ENCODE measurements at regions not wholly inside any gene's neighbourhood (a gene's known extent, or its start where the extent isn't known, plus 50 kb on each side); places are given as distances from the start of the nearest gene placed in this dataset.
A peak's percentile ranks its signal among the peaks of the same experiment; 100 is the strongest.

DNA sequence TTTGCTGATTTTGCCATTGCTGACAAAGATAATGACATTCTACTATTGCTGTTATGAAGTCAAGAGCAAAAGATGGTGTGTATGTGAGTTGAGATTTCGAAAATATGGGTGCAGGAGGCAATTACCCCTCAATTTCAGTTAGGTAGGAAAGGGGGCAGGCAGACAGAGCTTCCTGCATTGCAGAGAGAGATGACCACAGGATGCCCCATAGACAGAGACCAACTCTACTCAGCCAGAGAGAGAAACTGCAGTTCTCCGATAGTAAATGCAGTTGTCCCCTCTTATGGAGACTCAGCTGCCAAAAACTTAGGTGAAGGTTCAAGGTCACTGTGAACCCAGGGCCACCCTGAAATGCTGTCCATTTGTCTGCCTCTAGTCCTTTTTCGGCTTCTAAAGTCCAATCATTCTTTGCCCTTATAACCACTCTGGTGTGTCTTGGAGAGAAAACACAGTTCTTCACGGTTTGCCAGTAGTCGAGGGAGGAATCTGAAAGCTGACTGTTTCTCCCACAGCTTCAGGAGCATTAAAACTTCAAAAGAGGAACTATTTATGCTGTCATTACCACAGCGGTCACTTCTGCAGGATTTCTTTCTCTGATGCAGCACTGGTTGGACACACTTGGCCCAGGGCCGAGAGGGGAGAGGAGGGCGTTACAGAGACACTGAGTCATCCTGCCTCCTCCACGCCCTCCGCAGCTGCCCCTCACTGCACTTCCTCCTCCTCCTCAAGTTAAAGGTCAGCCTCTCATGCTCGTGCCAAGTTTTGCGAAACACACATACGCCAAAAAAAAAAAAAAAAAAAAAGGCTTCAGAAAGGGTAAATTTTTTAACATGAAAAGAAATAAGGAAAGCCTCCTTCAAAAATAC is 264.3 kb downstream of the FOXO1 start:
- peak; percentile 85 for DNase-seq (ENCODE audit: low read depth)
- TF ChIP-seq, protein P1, sequence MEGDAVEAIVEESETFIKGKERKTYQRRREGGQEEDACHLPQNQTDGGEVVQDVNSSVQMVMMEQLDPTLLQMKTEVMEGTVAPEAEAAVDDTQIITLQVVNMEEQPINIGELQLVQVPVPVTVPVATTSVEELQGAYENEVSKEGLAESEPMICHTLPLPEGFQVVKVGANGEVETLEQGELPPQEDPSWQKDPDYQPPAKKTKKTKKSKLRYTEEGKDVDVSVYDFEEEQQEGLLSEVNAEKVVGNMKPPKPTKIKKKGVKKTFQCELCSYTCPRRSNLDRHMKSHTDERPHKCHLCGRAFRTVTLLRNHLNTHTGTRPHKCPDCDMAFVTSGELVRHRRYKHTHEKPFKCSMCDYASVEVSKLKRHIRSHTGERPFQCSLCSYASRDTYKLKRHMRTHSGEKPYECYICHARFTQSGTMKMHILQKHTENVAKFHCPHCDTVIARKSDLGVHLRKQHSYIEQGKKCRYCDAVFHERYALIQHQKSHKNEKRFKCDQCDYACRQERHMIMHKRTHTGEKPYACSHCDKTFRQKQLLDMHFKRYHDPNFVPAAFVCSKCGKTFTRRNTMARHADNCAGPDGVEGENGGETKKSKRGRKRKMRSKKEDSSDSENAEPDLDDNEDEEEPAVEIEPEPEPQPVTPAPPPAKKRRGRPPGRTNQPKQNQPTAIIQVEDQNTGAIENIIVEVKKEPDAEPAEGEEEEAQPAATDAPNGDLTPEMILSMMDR (IDR thresholded peaks at IDR 0.05; ENCODE audit: insufficient read depth, low read depth, low read length, missing control alignments) = no peak
- H3K4me3 ChIP-seq (ENCODE audit: low read depth, low read length) = no peak overlapping the region

DNA sequence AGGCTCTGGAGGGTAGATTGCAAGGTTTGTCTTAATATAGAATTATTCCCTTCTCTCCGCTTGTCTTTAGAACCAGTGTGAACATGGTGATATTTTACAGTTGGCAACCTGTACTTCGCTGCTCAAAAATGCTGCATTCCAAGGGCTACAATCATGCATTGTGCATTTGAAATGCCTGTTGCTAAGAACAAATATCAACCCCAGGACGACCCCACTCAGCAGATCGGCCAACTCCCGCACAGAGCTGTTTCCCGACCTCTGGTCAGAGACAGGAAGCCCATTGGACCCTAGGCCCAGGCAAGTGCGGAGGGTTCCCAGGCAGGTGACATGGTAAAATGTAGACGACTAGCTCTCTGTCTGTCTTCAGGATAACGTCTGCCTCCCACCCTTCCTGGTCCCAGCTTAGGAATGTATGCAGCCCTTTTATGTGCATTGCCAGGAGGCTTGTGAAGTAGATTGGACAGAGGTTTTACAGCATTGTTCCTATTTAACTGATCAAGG is 263.5 kb downstream of the FOXO1 start:
- no peak overlapping the region for H3K4me3 ChIP-seq (ENCODE audit: low read depth, low read length)
- no peak for DNase-seq (ENCODE audit: low read depth)
- TF ChIP-seq, protein P1 (IDR thresholded peaks at IDR 0.05; ENCODE audit: insufficient read depth, low read depth, low read length, missing control alignments) = no peak

DNA sequence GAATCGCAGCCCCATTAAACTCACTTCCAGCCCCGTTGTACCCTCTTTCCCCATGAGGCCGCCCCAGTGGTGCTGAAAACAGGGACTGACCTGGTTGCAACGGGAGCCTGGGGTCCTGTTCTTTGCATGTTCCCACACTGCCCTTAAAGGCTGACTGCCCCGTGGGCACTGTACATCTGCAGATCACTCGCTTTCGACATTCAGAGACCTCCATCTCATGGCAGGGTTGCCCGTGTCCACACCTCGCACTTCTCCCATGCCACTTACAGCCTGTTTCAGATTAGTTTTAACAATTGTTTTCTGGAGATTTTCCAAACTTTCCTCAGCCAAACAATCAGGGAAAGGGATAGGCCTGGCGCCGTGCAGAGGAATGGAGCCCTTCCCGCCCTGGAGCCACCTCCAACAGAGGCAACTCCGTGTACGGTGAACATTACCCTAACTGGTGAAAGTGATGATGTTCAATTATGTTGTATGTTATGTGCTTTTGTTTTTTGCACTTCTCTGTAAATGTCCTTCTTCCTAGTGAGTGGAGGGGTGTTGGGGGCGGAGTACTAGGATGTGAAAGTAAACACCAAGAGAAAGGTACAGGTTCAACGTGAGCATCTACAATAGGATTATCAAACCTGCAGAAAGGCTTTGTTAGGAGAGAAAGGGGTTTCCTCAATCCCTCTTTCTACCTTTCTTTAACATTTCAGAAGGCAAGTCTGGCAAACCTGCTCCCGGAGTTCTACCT is 262.8 kb downstream of the FOXO1 start:
- DNase-seq (ENCODE audit: low read depth) = no peak
- TF ChIP-seq, protein P1 (IDR thresholded peaks at IDR 0.05; ENCODE audit: insufficient read depth, low read depth, low read length, missing control alignments) = no peak
- no peak overlapping the region for H3K4me3 ChIP-seq (ENCODE audit: low read depth, low read length)

DNA sequence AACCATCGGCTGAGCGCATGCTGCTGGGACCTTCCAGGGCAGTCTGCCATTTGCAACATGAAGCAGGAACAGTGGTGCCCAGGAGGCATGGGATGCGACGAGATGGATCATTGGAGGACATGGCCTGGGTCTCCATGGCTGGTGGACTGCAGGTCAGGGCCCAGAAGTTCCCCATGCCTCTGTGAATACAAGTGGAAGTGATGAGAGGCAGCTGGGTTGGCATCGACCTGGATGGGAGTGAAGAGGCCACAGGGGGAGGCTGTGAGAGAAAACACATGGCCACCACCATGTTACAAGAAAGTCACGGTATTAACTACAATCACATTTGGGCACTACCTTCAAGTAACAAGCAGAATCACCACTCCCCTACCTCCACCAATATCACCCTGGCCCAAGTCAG is 262.0 kb downstream of the FOXO1 start:
- TF ChIP-seq, protein P1 (IDR thresholded peaks at IDR 0.05; ENCODE audit: insufficient read depth, low read depth, low read length, missing control alignments) = no peak
- no peak for DNase-seq (ENCODE audit: low read depth)
- no peak overlapping the region for H3K4me3 ChIP-seq (ENCODE audit: low read depth, low read length)

DNA sequence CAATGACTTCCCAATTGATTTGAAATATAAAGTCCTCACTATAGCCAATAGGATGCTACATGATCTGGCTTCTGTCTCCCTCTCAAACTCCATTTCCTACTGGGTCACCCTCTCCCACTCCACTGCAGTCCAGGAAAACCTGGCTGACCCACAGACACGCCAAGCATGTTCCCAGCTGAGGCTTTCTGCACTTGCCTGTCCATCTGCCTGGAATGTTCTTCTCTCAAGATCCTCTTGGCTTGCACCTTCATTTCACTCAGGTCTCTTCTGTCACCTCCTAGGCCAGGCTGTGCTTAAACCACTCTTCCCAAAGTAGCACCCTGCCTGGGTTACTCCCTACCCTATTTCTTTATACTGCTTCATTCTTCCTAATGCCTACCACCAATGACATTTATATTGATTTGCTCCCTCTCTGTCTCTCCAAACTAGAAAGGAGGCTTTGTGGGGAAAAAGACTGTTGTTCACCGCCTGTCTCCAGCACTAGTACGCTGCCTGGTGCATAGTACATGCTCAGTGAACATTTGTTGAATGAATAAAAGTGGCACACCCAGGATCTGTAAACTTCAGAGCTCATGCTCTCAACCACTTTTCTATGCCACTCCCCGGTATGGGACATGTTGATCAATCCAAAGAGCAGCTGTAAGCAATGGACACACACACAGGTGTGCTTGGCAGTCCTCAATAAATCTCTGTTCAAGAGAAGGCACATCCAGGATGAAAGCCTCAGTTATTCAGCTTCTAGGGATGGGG is 261.3 kb downstream of the FOXO1 start:
- no peak overlapping the region for H3K4me3 ChIP-seq (ENCODE audit: low read depth, low read length)
- TF ChIP-seq, protein P1 (IDR thresholded peaks at IDR 0.05; ENCODE audit: insufficient read depth, low read depth, low read length, missing control alignments) = no peak
- no peak for DNase-seq (ENCODE audit: low read depth)

DNA sequence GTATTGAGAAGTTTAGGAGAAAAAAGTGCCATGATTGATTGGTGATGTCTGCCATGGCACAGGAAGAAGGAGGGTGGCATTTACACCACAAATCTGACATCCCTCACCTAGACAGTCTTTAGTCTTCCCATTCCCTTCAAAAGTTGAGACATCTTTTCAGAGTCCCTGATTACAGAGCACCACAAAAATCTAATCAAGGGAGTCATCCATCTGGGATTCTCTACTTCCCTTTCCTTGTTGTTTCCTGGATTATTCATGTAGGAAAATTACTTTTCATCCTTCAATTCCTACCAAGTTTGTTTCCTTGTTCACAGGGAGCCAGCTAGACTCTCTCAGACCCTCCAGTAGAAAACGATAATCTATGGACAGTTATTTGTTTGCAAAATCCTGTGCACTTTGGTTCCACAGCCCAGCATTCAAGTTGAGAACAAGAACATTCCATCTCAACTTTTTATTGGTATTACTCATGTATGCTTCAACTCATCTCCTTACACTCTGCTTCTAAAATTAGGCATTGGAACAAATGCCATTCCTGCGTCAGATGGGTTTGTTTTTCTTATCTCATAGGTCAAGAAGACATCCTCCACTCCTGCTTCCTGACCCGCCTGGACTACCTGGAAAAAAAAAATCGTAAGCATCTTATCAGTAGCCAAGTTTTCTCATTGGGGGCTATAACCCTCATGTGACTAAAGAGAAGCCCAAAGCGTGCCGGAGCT is 259.9 kb downstream of the FOXO1 start:
- TF ChIP-seq, protein P1 (IDR thresholded peaks at IDR 0.05; ENCODE audit: insufficient read depth, low read depth, low read length, missing control alignments) = no peak
- DNase-seq (ENCODE audit: low read depth) = no peak
- H3K4me3 ChIP-seq (ENCODE audit: low read depth, low read length) = no peak overlapping the region
